H1 (cell line): ENCODE measurements at regions not wholly inside any gene's neighbourhood (a gene's known extent, or its start where the extent isn't known, plus 50 kb on each side); places are given as distances from the start of the nearest gene placed in this dataset.

Experiments
- CTCF ChIA-PET: fragments of 300-600 bp; sonication (Branson Sonifier 250); formaldehyde crosslinking; loops from one replicate; lab custom pipeline; 2021; ENCODE audit not compliant: partially characterized antibody; lab: Charles Lee
- POLR2A ChIA-PET: fragments of 300-600 bp; sonication (Branson Sonifier 250); formaldehyde crosslinking; loops from one replicate; lab custom pipeline; 2021; ENCODE audit warnings: inconsistent platforms; ENCODE audit not compliant: partially characterized antibody; lab: Charles Lee
- DNase-seq, 2 experiments: peaks; one replicate each; pipeline versions ENCODE4 v3.0.0 to v3.0.0-alpha.2; 2010 to 2022; ENCODE audit warnings: low spot score in 2 of 2, low read depth in 1 of 2, mixed read lengths in 1 of 2
- FAIRE-seq: peaks from 2 replicates; lab custom pipeline; 2011; peaks lifted over from hg19 to GRCh38; lab: Jason Lieb, UNC
- H2AFZ ChIP-seq: 2 replicates; pipeline ENCODE4 v1.8.1; 2012; ENCODE audit warnings: low read length, inconsistent platforms
- H2AK5ac ChIP-seq: 2 replicates; pipeline ENCODE4 v1.6.1; 2013; ENCODE audit warnings: low read depth, low read length
- H2BK120ac ChIP-seq: replicated peaks from 2 replicates; pipeline ENCODE3; 2013; ENCODE audit warnings: low read depth, low read length, inconsistent platforms
- H2BK12ac ChIP-seq: 2 replicates; pipeline ENCODE4 v1.6.1; 2013; ENCODE audit warnings: low read depth, low read length
- H2BK15ac ChIP-seq: 2 replicates; pipeline ENCODE4 v1.6.1; 2013; ENCODE audit warnings: low read length
- H2BK20ac ChIP-seq: 2 replicates; pipeline ENCODE4 v1.6.1; 2013; ENCODE audit warnings: low read length
- H2BK5ac ChIP-seq: 2 replicates; pipeline ENCODE4 v1.6.1; 2013; ENCODE audit warnings: low read depth, low read length
- H3K14ac ChIP-seq: 2 replicates; pipeline ENCODE4 v1.6.1; 2013; ENCODE audit warnings: inconsistent platforms; ENCODE audit not compliant: insufficient read length
- H3K18ac ChIP-seq: 2 replicates; pipeline ENCODE4 v1.6.1; 2013; ENCODE audit warnings: low read length; ENCODE audit errors: extremely low read depth
- H3K23ac ChIP-seq: 2 replicates; pipeline ENCODE4 v1.6.1; 2013; ENCODE audit warnings: inconsistent platforms; ENCODE audit not compliant: insufficient read length
- H3K23me2 ChIP-seq: 2 replicates; pipeline ENCODE4 v1.6.1; 2013; ENCODE audit warnings: low read depth, low read length
- H3K27ac ChIP-seq: 2 replicates; pipeline ENCODE4 v1.6.1; 2011; ENCODE audit warnings: low read depth, low read length, inconsistent platforms
- H3K27me3 ChIP-seq, 4 experiments: replicated peaks in 1 of 4; 1 replicate in 1 of 4; 2 replicates in 3 of 4; pipeline versions ENCODE4 v1.6.1 to v1.8.1; 2011 to 2013; ENCODE audit warnings: low read length in 3 of 4, mild to moderate bottlenecking in 3 of 4, inconsistent platforms in 2 of 4, mixed read lengths in 2 of 4, moderate library complexity in 1 of 4; ENCODE audit not compliant: control insufficient read depth in 3 of 4, insufficient read depth in 3 of 4; ENCODE audit errors: extremely low read depth in 1 of 4
- H3K36me3 ChIP-seq, 4 experiments: 2 replicates each; pipeline versions ENCODE4 v1.6.1 to v1.8.1; 2011 to 2013; ENCODE audit warnings: mild to moderate bottlenecking in 4 of 4, low read length in 3 of 4, moderate library complexity in 2 of 4, control low read depth in 1 of 4, inconsistent platforms in 1 of 4; ENCODE audit not compliant: insufficient read depth in 4 of 4, control insufficient read depth in 2 of 4
- H3K4ac ChIP-seq: replicated peaks from 2 replicates; pipeline ENCODE3; 2013; ENCODE audit warnings: low read length, low read depth, mixed read lengths, inconsistent platforms; ENCODE audit not compliant: insufficient read length
- H3K4me1 ChIP-seq, 4 experiments: replicated peaks in 1 of 4; 1 replicate in 1 of 4; 2 replicates in 3 of 4; pipeline versions ENCODE4 v1.6.1 to v1.8.1; 2011 to 2013; ENCODE audit warnings: low read length in 3 of 4, inconsistent platforms in 2 of 4, mixed read lengths in 1 of 4; ENCODE audit not compliant: insufficient read depth in 4 of 4, control insufficient read depth in 3 of 4
- H3K4me2 ChIP-seq, 2 experiments: 2 replicates each; pipeline versions ENCODE4 v1.6.1 to v1.8.1; 2011 to 2013; ENCODE audit warnings: low read depth in 2 of 2, low read length in 2 of 2, control low read depth in 1 of 2, inconsistent platforms in 1 of 2, mild to moderate bottlenecking in 1 of 2; ENCODE audit not compliant: insufficient read depth in 1 of 2
- H3K4me3 ChIP-seq, 4 experiments: fragments of 200-600, 300-600 bp in 1 of 4; sonication (generic), shearing (Covaris generic), sonication (Bioruptor Twin) in 1 of 4; 2 replicates each; pipeline versions ENCODE4 v1.5.1 to v1.8.1; 2011 to 2016; ENCODE audit warnings: low read length in 4 of 4, low read depth in 3 of 4, control low read depth in 2 of 4, inconsistent platforms in 2 of 4, mild to moderate bottlenecking in 2 of 4, mixed read lengths in 1 of 4, moderate library complexity in 1 of 4; ENCODE audit not compliant: insufficient read depth in 2 of 4; ENCODE audit errors: extremely low read depth in 1 of 4
- H3K56ac ChIP-seq: replicated peaks from 2 replicates; pipeline ENCODE3; 2013; ENCODE audit warnings: low read depth, mild to moderate bottlenecking, mixed read lengths, low read length, inconsistent platforms; ENCODE audit not compliant: insufficient read length
- H3K79me1 ChIP-seq: 2 replicates; pipeline ENCODE4 v1.6.1; 2013; ENCODE audit warnings: low read depth, low read length, control low read depth
- H3K79me2 ChIP-seq, 2 experiments: 2 replicates each; pipeline versions ENCODE4 v1.6.1 to v1.8.1; 2012 to 2013; ENCODE audit warnings: low read length in 2 of 2, mild to moderate bottlenecking in 2 of 2, inconsistent platforms in 1 of 2; ENCODE audit not compliant: insufficient read depth in 2 of 2, control insufficient read depth in 1 of 2
- H3K9ac ChIP-seq, 4 experiments: replicated peaks in 1 of 4; 1 replicate in 1 of 4; 2 replicates in 3 of 4; pipeline versions ENCODE4 v1.6.1 to v1.8.1; 2011 to 2013; ENCODE audit warnings: low read depth in 3 of 4, low read length in 3 of 4, control low read depth in 2 of 4, mild to moderate bottlenecking in 2 of 4, moderate library complexity in 2 of 4, inconsistent platforms in 1 of 4; ENCODE audit errors: extremely low read depth in 1 of 4
- H3K9me3 ChIP-seq, 2 experiments: 2 replicates each; pipeline versions ENCODE4 v1.6.1 to v1.8.1; 2012 to 2013; ENCODE audit warnings: mild to moderate bottlenecking in 2 of 2, moderate library complexity in 2 of 2, control low read depth in 1 of 2, inconsistent platforms in 1 of 2, low read depth in 1 of 2, low read length in 1 of 2, mixed read lengths in 1 of 2; ENCODE audit not compliant: insufficient read depth in 2 of 2
- H4K20me1 ChIP-seq, 2 experiments: replicated peaks in 1 of 2; 2 replicates each; pipeline versions ENCODE3 to v1.8.1; 2011 to 2013; ENCODE audit warnings: inconsistent platforms in 2 of 2, low read length in 2 of 2, mild to moderate bottlenecking in 1 of 2; ENCODE audit not compliant: insufficient read depth in 2 of 2, control insufficient read depth in 1 of 2
- H4K5ac ChIP-seq: 2 replicates; pipeline ENCODE4 v1.6.1; 2013; ENCODE audit warnings: low read length, low read depth, mixed read lengths, inconsistent platforms; ENCODE audit not compliant: insufficient read length
- H4K8ac ChIP-seq: 2 replicates; pipeline ENCODE4 v1.8.0; 2013; ENCODE audit warnings: mild to moderate bottlenecking, moderate library complexity, low read length, inconsistent platforms; ENCODE audit not compliant: insufficient read depth; ENCODE audit errors: extremely low read depth
- H4K91ac ChIP-seq: replicated peaks from 2 replicates; pipeline ENCODE3; 2013; ENCODE audit warnings: low read length, mixed read lengths, inconsistent platforms; ENCODE audit not compliant: insufficient read length
- BACH1 ChIP-seq: IDR thresholded peaks from 2 replicates; pipeline ENCODE4 v1.6.1; 2012; ENCODE audit warnings: low read length, improper control_type of control experiment
- BCL11A ChIP-seq, 2 experiments: IDR thresholded peaks; one replicate each; pipeline ENCODE4 v1.6.1; 2011; ENCODE audit warnings: low read depth in 2 of 2, low read length in 2 of 2, mild to moderate bottlenecking in 2 of 2
- SIX5 ChIP-seq: IDR thresholded peaks from 2 replicates; pipeline ENCODE4 v1.6.1; 2011; ENCODE audit warnings: mild to moderate bottlenecking, low read depth, low read length
- WGBS, 2 experiments: shearing (Covaris generic) in 1 of 2; methylation state at CpG; one replicate each; pipeline versions ENCODE4 v1.1.6 to v1.1.7; 2013 to 2015; ENCODE audit warnings: low lambda C conversion rate in 2 of 2, mixed read lengths in 2 of 2, inconsistent platforms in 1 of 2, low coverage in 1 of 2, missing lambda C conversion rate in 1 of 2; ENCODE audit not compliant: insufficient replicate concordance in 2 of 2, insufficient coverage in 1 of 2, insufficient read length in 1 of 2; ENCODE audit errors: extremely low coverage in 1 of 2, missing lambda C conversion rate in 1 of 2; 5-methylcytosine and 5-hydroxymethylcytosine counted together

- no peak overlapping the region for H4K91ac ChIP-seq
- H2BK120ac ChIP-seq = no peak overlapping the region
- H3K36me3 ChIP-seq = no peaks in the 10 kb centered on the region
- H3K14ac ChIP-seq = no peak overlapping the region
- no peaks in the 10 kb centered on the region for H3K79me2 ChIP-seq
- CTCF ChIA-PET = no interaction called here
- H3K23ac ChIP-seq = no peak overlapping the region
- DNase-seq (no peak), FAIRE-seq (no peak)
- H2BK12ac ChIP-seq = no peak overlapping the region
- H3K4me3 ChIP-seq = no peak overlapping the region
- POLR2A ChIA-PET = no interaction called here
- no peak overlapping the region for H2BK20ac ChIP-seq
- no peaks in the 10 kb centered on the region for H3K4me1 ChIP-seq
- no peak overlapping the region for H2AFZ ChIP-seq
- H2AK5ac ChIP-seq = no peak overlapping the region
- H3K23me2 ChIP-seq = no peaks in the 10 kb centered on the region
- H3K4ac ChIP-seq = no peak overlapping the region
- H4K8ac ChIP-seq = no peak overlapping the region
- no peak overlapping the region for H2BK15ac ChIP-seq
- no peaks in the 10 kb centered on the region for H3K27me3 ChIP-seq
- no peak overlapping the region for H4K5ac ChIP-seq
- no peaks in the 10 kb centered on the region for H4K20me1 ChIP-seq
- no peak overlapping the region for H2BK5ac ChIP-seq
- H3K79me1 ChIP-seq = no peaks in the 10 kb centered on the region
- H3K9me3 ChIP-seq = no peaks in the 10 kb centered on the region
- TF ChIP-seq BCL11A (IDR thresholded peaks at IDR 0.05; ENCODE audit: low read depth in 2 of 2, low read length in 2 of 2) = no peak
- no peak for TF ChIP-seq BACH1
- no peak for TF ChIP-seq SIX5
- H3K56ac ChIP-seq = no peak overlapping the region
- no peak overlapping the region for H3K18ac ChIP-seq
- H3K27ac ChIP-seq = no peak overlapping the region
- WGBS, 2 experiments = 88% methylated on average over 1 of the region's 1 CpG; no CpG with 5 or more reads in 1 of the 2 experiments
- H3K4me2 ChIP-seq = no peak overlapping the region
- H3K9ac ChIP-seq = no peak overlapping the region
Observed at GRCh38 chrX:83108278-83108677, 399.8 kb upstream of the POU3F4 start.
